HEK293 (cell line): ENCODE measurements at regions not wholly inside any gene's neighbourhood (a gene's known extent, or its start where the extent isn't known, plus 50 kb on each side); places are given as distances from the start of the nearest gene placed in this dataset.

Source experiments
- CTCF ChIP-seq: fragments of 450-650 bp; formaldehyde crosslinking; IDR thresholded peaks from 2 replicates; pipeline ENCODE4 v1.5.1; 2016; ENCODE audit warnings: missing biosample characterization, missing genetic modification characterization
- ZNF639 ChIP-seq: fragments of 450-650 bp; formaldehyde crosslinking; IDR thresholded peaks from 2 replicates; pipeline ENCODE4 v1.5.1; 2016; ENCODE audit warnings: missing biosample characterization, missing genetic modification characterization

DNA sequence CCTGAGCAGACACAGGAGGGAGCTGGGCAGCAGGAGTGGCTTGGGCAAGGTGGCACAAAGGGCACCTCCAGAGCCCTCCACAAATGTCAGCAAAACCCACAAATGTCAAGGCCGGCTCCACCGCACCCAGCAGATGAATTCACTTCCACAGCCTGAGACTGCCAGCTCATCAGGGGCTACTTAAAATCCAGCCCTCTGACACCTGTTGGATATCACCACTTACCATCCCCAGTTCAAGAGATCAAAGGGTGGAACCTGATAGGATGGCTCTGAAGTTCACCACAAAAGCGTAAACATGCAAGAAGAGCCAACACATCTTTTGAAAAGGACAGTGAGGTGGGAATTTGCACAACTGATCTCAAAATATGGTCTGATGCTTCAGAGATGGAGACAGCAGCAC is 168.6 kb upstream of the GRK3 start:
- no peak for TF ChIP-seq CTCF (tag by site-specific recombination)
- no peak for TF ChIP-seq ZNF639 (tag by site-specific recombination)
